H1 (cell line): ENCODE measurements at regions not wholly inside any gene's neighbourhood (a gene's known extent, or its start where the extent isn't known, plus 50 kb on each side); places are given as distances from the start of the nearest gene placed in this dataset.

Experiments used
- CEBPB ChIP-seq: IDR thresholded peaks from 2 replicates; pipeline ENCODE4 v1.6.1; 2012; ENCODE audit warnings: low read depth, low read length
- SIX5 ChIP-seq: IDR thresholded peaks from 2 replicates; pipeline ENCODE4 v1.6.1; 2011; ENCODE audit warnings: mild to moderate bottlenecking, low read depth, low read length
- TEAD4 ChIP-seq: IDR thresholded peaks from 2 replicates; pipeline ENCODE4 v1.6.1; 2012; ENCODE audit warnings: low read depth, low read length, inconsistent platforms, mixed read lengths
- TF ChIP-seq, protein P1 (sequence below): IDR thresholded peaks from 2 replicates; pipeline ENCODE4 v1.6.1; 2011; ENCODE audit warnings: low read length, improper control_type of control experiment

DNA sequence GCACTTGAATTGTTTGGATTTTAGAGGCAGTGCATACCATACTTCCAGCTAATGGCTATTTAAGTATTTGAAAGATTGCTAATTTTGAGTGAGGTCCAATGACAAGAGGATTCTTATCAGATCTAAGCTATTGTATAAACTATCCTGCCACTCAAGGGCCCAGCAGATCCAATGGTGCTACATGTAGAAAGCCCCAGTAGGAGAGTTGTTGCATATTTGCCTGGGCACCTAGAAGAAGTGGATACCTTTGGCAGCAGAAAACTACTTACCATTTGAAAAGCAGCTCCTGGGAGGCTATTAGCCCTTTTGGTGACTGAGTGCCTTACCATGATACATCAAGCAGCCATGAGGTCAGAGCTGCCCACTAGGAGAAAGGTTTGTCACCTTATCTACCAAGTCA is 447.3 kb downstream of the C4orf33 start (continued):
- TF ChIP-seq TEAD4, result no peak
- TF ChIP-seq, protein P1, sequence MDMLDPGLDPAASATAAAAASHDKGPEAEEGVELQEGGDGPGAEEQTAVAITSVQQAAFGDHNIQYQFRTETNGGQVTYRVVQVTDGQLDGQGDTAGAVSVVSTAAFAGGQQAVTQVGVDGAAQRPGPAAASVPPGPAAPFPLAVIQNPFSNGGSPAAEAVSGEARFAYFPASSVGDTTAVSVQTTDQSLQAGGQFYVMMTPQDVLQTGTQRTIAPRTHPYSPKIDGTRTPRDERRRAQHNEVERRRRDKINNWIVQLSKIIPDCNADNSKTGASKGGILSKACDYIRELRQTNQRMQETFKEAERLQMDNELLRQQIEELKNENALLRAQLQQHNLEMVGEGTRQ, result no peak
- no peak for TF ChIP-seq CEBPB
- no peak for TF ChIP-seq SIX5
